ENCODE measurements at regions not wholly inside any gene's neighbourhood (a gene's known extent, or its start where the extent isn't known, plus 50 kb on each side); places are given as distances from the start of the nearest gene placed in this dataset.

DNA sequence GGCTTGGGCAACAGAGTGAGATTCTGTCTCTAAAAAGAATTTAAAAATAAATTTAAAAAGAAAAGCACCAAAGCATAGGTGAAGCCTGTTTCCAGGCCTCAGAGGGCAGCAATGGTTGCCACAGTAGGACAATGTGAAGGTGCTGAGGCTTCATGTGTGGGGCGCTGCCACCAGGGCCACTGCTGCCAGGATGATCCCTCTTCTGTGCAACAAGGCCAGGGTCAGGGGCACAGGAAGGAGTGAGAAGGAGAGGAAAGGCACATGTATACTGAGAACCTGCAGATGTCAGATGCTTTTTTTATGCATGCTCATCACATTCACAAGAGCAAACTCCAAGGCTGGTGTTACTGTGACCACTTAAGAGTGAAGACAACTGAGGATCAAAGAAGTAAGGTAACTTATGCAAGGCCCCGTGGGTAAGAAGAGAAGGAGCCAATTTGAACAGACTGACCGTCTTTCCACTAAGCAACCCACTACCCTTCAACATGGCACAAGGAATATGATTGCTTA lies 79.7 kb upstream of the ACKR3 start:
- no peak for TF ChIP-seq ZKSCAN8 (CRISPR knock-in tag; IDR thresholded peaks at IDR 0.05; ENCODE audit: borderline replicate concordance)
- no peak for TF ChIP-seq HIC2 (CRISPR knock-in tag; IDR thresholded peaks at IDR 0.05; ENCODE audit: low read depth)
- no peak for TF ChIP-seq POLR2A (IDR thresholded peaks at IDR 0.05; ENCODE audit: insufficient read depth in 1 of 2, low read depth in 2 of 2, low read length in 2 of 2)
- TF ChIP-seq ZNF224 (CRISPR knock-in tag; IDR thresholded peaks at IDR 0.05): no peak
- no peak for TF ChIP-seq MAX (IDR thresholded peaks at IDR 0.05)
- no peak for TF ChIP-seq IRF1 (CRISPR knock-in tag; IDR thresholded peaks at IDR 0.05; ENCODE audit: low read depth)
